ENCODE measurements at regions not wholly inside any gene's neighbourhood (a gene's known extent, or its start where the extent isn't known, plus 50 kb on each side); places are given as distances from the start of the nearest gene placed in this dataset.
A peak's percentile ranks its signal among the peaks of the same experiment; 100 is the strongest.
"Not testable (repeated sequence)": the region's sequence is repeated elsewhere in the genome, so short reads cannot be mapped to it uniquely, and the experiment has no call there.

- Histone ChIP-seq H3K36me3 (replicated peaks in 1 of 2; ENCODE audit: insufficient read depth in 1 of 2, low read depth in 2 of 2) (no peaks in the 10 kb centered on the region), H3K27ac (no peak overlapping the region), H3K9me3 (peaks cover 0 to 9% (median 0%) of the 10 kb centered on the region in 3 donors), H3K4me3 (no peak overlapping the region), H3K4me1 (no peaks in the 10 kb centered on the region), H3K27me3 (no peaks in the 10 kb centered on the region)
- no peak for DNase-seq
- TF ChIP-seq CTCF (IDR thresholded peaks at IDR 0.05) (no peak), POLR2A (IDR thresholded peaks at IDR 0.05) (no peak)
- intact Hi-C loops (cut with DNase I): no loop called here
- 94 to 95% methylated on average over 2 of the region's 2 CpGs for WGBS, 2 donors
- ATAC-seq: no peak
Observed at GRCh38 chr21:27555996-27556395, 589.1 kb upstream of the ADAMTS5 start.

GRCh38 chr21:27550287-27550686 lies 583.4 kb upstream of the ADAMTS5 start:
- DNase-seq: no peak
- H3K4me3 ChIP-seq: no peak overlapping the region
- H3K36me3 ChIP-seq (replicated peaks in 1 of 2; ENCODE audit: insufficient read depth in 1 of 2, low read depth in 2 of 2): no peaks in the 10 kb centered on the region
- H3K27ac ChIP-seq: no peak overlapping the region
- TF ChIP-seq POLR2A (IDR thresholded peaks at IDR 0.05) (no peak), CTCF (IDR thresholded peaks at IDR 0.05) (no peak)
- intact Hi-C loops (cut with DNase I): no loop called here
- H3K4me1 ChIP-seq: peaks cover 15% of the 10 kb centered on the region
- H3K27me3 ChIP-seq: no peaks in the 10 kb centered on the region
- ATAC-seq: peak; percentile 81
- H3K9me3 ChIP-seq: peaks cover 0 to 9% (median 0%) of the 10 kb centered on the region in 3 donors

GRCh38 chr21:27548486-27548885 lies 581.6 kb upstream of the ADAMTS5 start:
- Histone ChIP-seq H3K27ac (no peak overlapping the region), H3K27me3 (no peaks in the 10 kb centered on the region), H3K4me1 (peaks cover 15% of the 10 kb centered on the region), H3K4me3 (no peak overlapping the region), H3K9me3 (peaks cover 0 to 9% (median 0%) of the 10 kb centered on the region in 3 donors), H3K36me3 (replicated peaks in 1 of 2; ENCODE audit: insufficient read depth in 1 of 2, low read depth in 2 of 2) (no peaks in the 10 kb centered on the region)
- DNase-seq (no peak), ATAC-seq (no peak)
- no peak for TF ChIP-seq POLR2A (IDR thresholded peaks at IDR 0.05)
- no peak for TF ChIP-seq CTCF (IDR thresholded peaks at IDR 0.05)
- WGBS, 2 donors: 65 to 70% methylated on average over 4 of the region's 4 CpGs
- intact Hi-C loops (cut with DNase I): no loop called here

GRCh38 chr21:27545754-27546349 lies 579.0 kb upstream of the ADAMTS5 start:
- intact Hi-C loops (cut with DNase I): no loop called here
- 56 to 65% methylated on average over 4 of the region's 4 CpGs for WGBS, 2 donors
- Histone ChIP-seq H3K27me3 (no peaks in the 10 kb centered on the region), H3K4me1 (peaks cover 15% of the 10 kb centered on the region), H3K9me3 (no peaks in the 10 kb centered on the region), H3K4me3 (no peak overlapping the region), H3K27ac (no peak overlapping the region), H3K36me3 (replicated peaks in 1 of 2; ENCODE audit: insufficient read depth in 1 of 2, low read depth in 2 of 2) (no peaks in the 10 kb centered on the region)
- TF ChIP-seq POLR2A (IDR thresholded peaks at IDR 0.05) (no peak), CTCF (IDR thresholded peaks at IDR 0.05) (no peak)
- DNase-seq (no peak), ATAC-seq (no peak)

GRCh38 chr21:27542126-27542525 lies 575.2 kb upstream of the ADAMTS5 start:
- H3K4me3 ChIP-seq; intact Hi-C loops (cut with DNase I); ATAC-seq; H3K27me3 ChIP-seq; H3K36me3 ChIP-seq (replicated peaks in 1 of 2; ENCODE audit: insufficient read depth in 1 of 2, low read depth in 2 of 2); H3K27ac ChIP-seq; H3K9me3 ChIP-seq; DNase-seq; H3K4me1 ChIP-seq: not testable (repeated sequence)
- 77 to 81% methylated on average over 1 of the region's 1 CpG for WGBS, 2 donors
